Heart right ventricle (tissue), 16 donors: ENCODE measurements at regions not wholly inside any gene's neighbourhood (a gene's known extent, or its start where the extent isn't known, plus 50 kb on each side); places are given as distances from the start of the nearest gene placed in this dataset.

Source experiments
- ATAC-seq, 8 donors: fragments of 200-7000 bp; cut with Tn5 transposase; one replicate each; pipeline ENCODE4 v1.9.1; 2020; ENCODE audit warnings: mild to moderate bottlenecking in 8 of 8, moderate library complexity in 8 of 8, moderate number of reproducible peaks in 1 of 8
- DNase-seq, 2 donors: peaks; one replicate each; pipeline ENCODE4 v3.0.0-alpha.2; 2020
- H3K27ac ChIP-seq, 10 donors: fragments of 200-600 bp; sonication (generic) in 2 of 10; one replicate each; pipeline versions ENCODE4 v1.5.0 to v1.8.0; 2020 to 2022; ENCODE audit warnings: mild to moderate bottlenecking in 3 of 10
- H3K27me3 ChIP-seq, 7 donors: fragments of 200-600 bp; one replicate each; pipeline ENCODE4 v1.8.0; 2021 to 2022; ENCODE audit warnings: mild to moderate bottlenecking in 2 of 7
- H3K36me3 ChIP-seq, 9 donors: fragments of 200-600 bp; sonication (generic) in 1 of 9; one replicate each; pipeline versions ENCODE4 v1.5.0 to v1.8.0; 2020 to 2022; ENCODE audit warnings: mild to moderate bottlenecking in 2 of 9
- H3K4me1 ChIP-seq, 9 donors: fragments of 200-600 bp; sonication (generic) in 1 of 9; one replicate each; pipeline versions ENCODE4 v1.5.0 to v1.8.0; 2020 to 2022; ENCODE audit warnings: mild to moderate bottlenecking in 4 of 9
- H3K4me3 ChIP-seq, 10 donors: fragments of 200-600 bp; sonication (generic) in 2 of 10; one replicate each; pipeline versions ENCODE4 v1.5.0 to v1.8.0; 2020 to 2022; ENCODE audit warnings: mild to moderate bottlenecking in 7 of 10, moderate library complexity in 2 of 10
- H3K9me3 ChIP-seq, 11 donors: fragments of 200-600 bp in 10 of 11; sonication (generic) in 2 of 11; one replicate each; pipeline versions ENCODE4 v1.5.0 to v1.8.0; 2013 to 2022; ENCODE audit warnings: mild to moderate bottlenecking in 2 of 11, control low read depth in 1 of 11, moderate library complexity in 1 of 11
- CTCF ChIP-seq, 9 donors: fragments of 200-600 bp; sonication (generic) in 2 of 9; IDR thresholded peaks; one replicate each; pipeline versions ENCODE4 v1.5.0 to v1.8.0; 2021 to 2022; ENCODE audit warnings: antibody characterized with exemption in 9 of 9, mild to moderate bottlenecking in 5 of 9, moderate library complexity in 1 of 9
- WGBS, 2 donors: extraction: QIAGEN DNeasy Blood & Tissue Kit; methylation state at CpG; one replicate each; pipeline ENCODE4 v1.1.7; 2013; ENCODE audit warnings: inconsistent platforms in 1 of 2; 5-methylcytosine and 5-hydroxymethylcytosine counted together
- intact Hi-C, 10 donors: fragments of 100-400 bp; cut with DNase I; formaldehyde crosslinking; loops; one replicate each; pipeline versions ENCODE4 v1.11.1 to v1.14.2; 2022
- donor health status: Arrhythmogenic right ventricular cardiomyopathy.
- donor health status: ischemic (EF 13 %, LVEDD 7.1; RV severe dilation, severe dysfunction).
- donor health status: healthy with polysubstance abuse.
- donor health status: DM: no; HTN: yes; CAD: no.
- donor health status: DM: no; HTN: no; CAD: no.
- donor health status: ischemic (EF 25% LVEDD 6.9; RV normal size, moderate dysfunction).
- donor health status: ischemic (EF 25% LVEDD 5.7; RV mildly dilated, moderate dysfunction).
- donor health status: healthy.
- donor health status: DM: yes; HTN: yes; CAD: no.
- donor health status: Ischemic cardiomyopathy.
- donor health status: ischemic (EF 35%, LVEDD 5.7; RV mildly dilated, moderate dysfunction).
- donor health status: nonischemic (EF 11% LVEDD 7.7; RV severe dilation, severe dysfunction).
- donor health status: DM: yes; HTN: yes; CAD: no.
- donor health status: PGD.
- donor health status: ischemic (EF 29% LVEDD 5.4; RV normal size, mild dysfunction).
- donor health status: nonischemic (EF 23%, LVEDD 6.1; RV moderate dilation, normal function).

GRCh38 chr5:74535926-74536325 is 104.6 kb downstream of the ENC1 start:
- Histone ChIP-seq H3K9me3 (peaks cover 0 to 38% (median 8%) of the 10 kb centered on the region in 11 donors), H3K27me3 (no peaks in the 10 kb centered on the region), H3K27ac (no peak overlapping the region), H3K4me3 (no peak overlapping the region), H3K4me1 (peaks cover 3 to 37% (median 25%) of the 10 kb centered on the region in 9 donors), H3K36me3 (no peaks in the 10 kb centered on the region)
- 85 to 88% methylated on average over 2 of the region's 2 CpGs for WGBS, 2 donors
- intact Hi-C loops = loop anchor here in 2 of 10 donors (10.0 kb wide), 2 partner anchors 99 to 151 kb away; no protein-coding TSS in a partner anchor
- ATAC-seq (no peak), DNase-seq (no peak)
- no peak for TF ChIP-seq CTCF (IDR thresholded peaks at IDR 0.05)

- no peak overlapping the region for H3K4me3 ChIP-seq
- H3K9me3 ChIP-seq = peaks cover 0 to 38% (median 8%) of the 10 kb centered on the region in 11 donors
- ATAC-seq = no peak
- peaks cover 3 to 29% (median 18%) of the 10 kb centered on the region in 9 donors for H3K4me1 ChIP-seq
- 92 to 96% methylated on average over 2 of the region's 2 CpGs for WGBS, 2 donors
- no peak overlapping the region for H3K27ac ChIP-seq
- no peak for DNase-seq
- intact Hi-C loops = loop anchor here in 2 of 10 donors (10.0 kb wide), 2 partner anchors 100 to 150 kb away; no protein-coding TSS in a partner anchor
- no peak for TF ChIP-seq CTCF (IDR thresholded peaks at IDR 0.05)
- no peaks in the 10 kb centered on the region for H3K27me3 ChIP-seq
- no peaks in the 10 kb centered on the region for H3K36me3 ChIP-seq
These were observed 106.0 kb downstream of the ENC1 start for GRCh38 chr5:74534397-74535129.

GRCh38 chr5:74530326-74531050 is 110.0 kb downstream of the ENC1 start:
- 69 to 71% methylated on average over 4 of the region's 4 CpGs for WGBS, 2 donors
- peaks cover 0 to 37% (median 8%) of the 10 kb centered on the region in 11 donors for H3K9me3 ChIP-seq
- ATAC-seq = no peak

More at GRCh38 chr5:74530326-74531050, 110.0 kb downstream of the ENC1 start:
- no peaks in the 10 kb centered on the region for H3K36me3 ChIP-seq
- TF ChIP-seq CTCF (IDR thresholded peaks at IDR 0.05) = no peak
- H3K27ac ChIP-seq = no peak overlapping the region
- no peak overlapping the region for H3K4me3 ChIP-seq
- H3K4me1 ChIP-seq = no peaks in the 10 kb centered on the region
- no peak for DNase-seq
- intact Hi-C loops = loop anchor here in 2 of 10 donors (10.0 kb wide), 2 partner anchors 104 to 146 kb away; no protein-coding TSS in a partner anchor
- no peaks in the 10 kb centered on the region for H3K27me3 ChIP-seq
